ENCODE measurements at regions not wholly inside any gene's neighbourhood (a gene's known extent, or its start where the extent isn't known, plus 50 kb on each side); places are given as distances from the start of the nearest gene placed in this dataset.

DNA sequence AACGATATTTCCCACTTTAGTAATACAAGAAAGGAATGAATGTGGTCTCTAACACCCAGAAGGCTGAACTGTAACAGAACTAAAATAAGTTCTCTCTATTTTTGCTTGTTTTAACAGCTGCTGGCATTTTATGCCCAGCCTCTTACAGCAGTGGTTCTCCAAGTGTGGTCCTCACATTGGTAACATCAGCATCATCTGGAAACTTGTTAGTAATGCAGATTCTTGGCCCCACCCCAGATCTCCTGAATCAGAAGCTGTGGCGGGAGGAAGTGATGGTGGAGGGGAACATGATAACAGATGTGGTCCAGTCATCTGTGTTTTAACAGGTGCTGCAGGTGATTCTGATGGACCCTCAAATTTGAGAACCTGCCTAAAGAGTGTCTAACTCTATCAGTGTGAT is 170.1 kb downstream of the TMEM26 start:
- no peaks in the 10 kb centered on the region for H3K9me1 ChIP-seq (ENCODE audit: control insufficient read depth, extremely low read depth, insufficient read depth, low read length)
- H3K9ac ChIP-seq (ENCODE audit: control insufficient read depth, extremely low read depth, insufficient read depth, low read length), result no peak overlapping the region
- no peaks in the 10 kb centered on the region for H3K79me2 ChIP-seq (ENCODE audit: control insufficient read depth, insufficient read depth, low read length)
- no peaks in the 10 kb centered on the region for H3K27me3 ChIP-seq (ENCODE audit: control insufficient read depth, extremely low read depth, insufficient read depth, low read length)
- no peak overlapping the region for H3K27ac ChIP-seq (ENCODE audit: control insufficient read depth, insufficient read depth, low read length)
- no peak overlapping the region for H2AFZ ChIP-seq (ENCODE audit: control insufficient read depth, low read length)
- FAIRE-seq (no peak), DNase-seq (ENCODE audit: low read depth, low spot score) (no peak)
- H3K4me1 ChIP-seq (ENCODE audit: control insufficient read depth, extremely low read depth, insufficient read depth, low read length), result no peaks in the 10 kb centered on the region
- H3K36me3 ChIP-seq (ENCODE audit: control insufficient read depth in 2 of 2, extremely low read depth in 1 of 2, insufficient read depth in 2 of 2, low read length in 2 of 2), result no peaks in the 10 kb centered on the region
- H3K4me3 ChIP-seq (ENCODE audit: control insufficient read depth in 2 of 3, extremely low read depth in 1 of 3, insufficient read depth in 2 of 3, low read depth in 1 of 3, low read length in 3 of 3), result no peak overlapping the region
- dilution Hi-C loops (cut with MboI; ENCODE audit: extremely low pct_ligation_motif_present, low sequenced_read_pairs), result no loop called here
- H3K9me3 ChIP-seq (ENCODE audit: control insufficient read depth, low read depth, low read length), result no peaks in the 10 kb centered on the region
- no peaks in the 10 kb centered on the region for H4K20me1 ChIP-seq (ENCODE audit: control insufficient read depth, extremely low read depth, insufficient read depth, low read length)
- no peak overlapping the region for H3K4me2 ChIP-seq (ENCODE audit: control insufficient read depth, extremely low read depth, insufficient read depth, low read depth, low read length)
- TF ChIP-seq EZH2 (IDR thresholded peaks at IDR 0.05; ENCODE audit: low read length), result no peak
- TF ChIP-seq, protein P1, sequence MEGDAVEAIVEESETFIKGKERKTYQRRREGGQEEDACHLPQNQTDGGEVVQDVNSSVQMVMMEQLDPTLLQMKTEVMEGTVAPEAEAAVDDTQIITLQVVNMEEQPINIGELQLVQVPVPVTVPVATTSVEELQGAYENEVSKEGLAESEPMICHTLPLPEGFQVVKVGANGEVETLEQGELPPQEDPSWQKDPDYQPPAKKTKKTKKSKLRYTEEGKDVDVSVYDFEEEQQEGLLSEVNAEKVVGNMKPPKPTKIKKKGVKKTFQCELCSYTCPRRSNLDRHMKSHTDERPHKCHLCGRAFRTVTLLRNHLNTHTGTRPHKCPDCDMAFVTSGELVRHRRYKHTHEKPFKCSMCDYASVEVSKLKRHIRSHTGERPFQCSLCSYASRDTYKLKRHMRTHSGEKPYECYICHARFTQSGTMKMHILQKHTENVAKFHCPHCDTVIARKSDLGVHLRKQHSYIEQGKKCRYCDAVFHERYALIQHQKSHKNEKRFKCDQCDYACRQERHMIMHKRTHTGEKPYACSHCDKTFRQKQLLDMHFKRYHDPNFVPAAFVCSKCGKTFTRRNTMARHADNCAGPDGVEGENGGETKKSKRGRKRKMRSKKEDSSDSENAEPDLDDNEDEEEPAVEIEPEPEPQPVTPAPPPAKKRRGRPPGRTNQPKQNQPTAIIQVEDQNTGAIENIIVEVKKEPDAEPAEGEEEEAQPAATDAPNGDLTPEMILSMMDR (optimal IDR thresholded peaks at IDR 0.05 in 1 of 3, IDR thresholded peaks at IDR 0.05 in 1 of 3, conservative IDR thresholded peaks at IDR 0.05 in 1 of 3; ENCODE audit: extremely low read depth in 1 of 3, insufficient read depth in 2 of 3, low read length in 3 of 3), result no peak

DNA sequence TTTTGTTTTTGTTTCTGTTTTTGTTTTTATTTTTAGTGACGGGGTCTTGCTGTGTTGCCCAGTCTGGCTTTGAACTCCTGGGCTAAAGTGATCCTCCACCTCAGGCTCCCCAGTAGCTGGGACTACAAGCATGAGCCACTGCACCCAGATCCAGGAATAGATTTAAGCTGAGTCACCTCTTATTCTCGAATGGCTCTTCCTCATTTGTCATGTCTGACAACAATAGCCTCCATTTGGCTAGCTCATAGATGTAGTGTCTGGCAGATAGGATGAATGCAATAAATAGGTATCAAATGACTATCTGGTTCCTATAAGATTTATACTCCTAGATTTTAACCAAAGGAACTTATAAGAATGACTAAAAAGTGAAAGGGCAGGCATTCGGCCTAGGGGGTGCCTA is 172.9 kb downstream of the TMEM26 start:
- TF ChIP-seq, protein P1 (optimal IDR thresholded peaks at IDR 0.05 in 1 of 3, IDR thresholded peaks at IDR 0.05 in 1 of 3, conservative IDR thresholded peaks at IDR 0.05 in 1 of 3; ENCODE audit: extremely low read depth in 1 of 3, insufficient read depth in 2 of 3, low read length in 3 of 3), result no peak
- no peak for TF ChIP-seq EZH2 (IDR thresholded peaks at IDR 0.05; ENCODE audit: low read length)
- no peaks in the 10 kb centered on the region for H3K36me3 ChIP-seq (ENCODE audit: control insufficient read depth in 2 of 2, extremely low read depth in 1 of 2, insufficient read depth in 2 of 2, low read length in 2 of 2)
- no peak for DNase-seq (ENCODE audit: low read depth, low spot score)

More for the DNA sequence above, 172.9 kb downstream of the TMEM26 start:
- Histone ChIP-seq H3K4me2 (ENCODE audit: control insufficient read depth, extremely low read depth, insufficient read depth, low read depth, low read length) (no peak overlapping the region), H3K27ac (ENCODE audit: control insufficient read depth, insufficient read depth, low read length) (no peak overlapping the region), H3K9me3 (ENCODE audit: control insufficient read depth, low read depth, low read length) (no peaks in the 10 kb centered on the region), H3K27me3 (ENCODE audit: control insufficient read depth, extremely low read depth, insufficient read depth, low read length) (no peaks in the 10 kb centered on the region), H2AFZ (ENCODE audit: control insufficient read depth, low read length) (no peak overlapping the region), H4K20me1 (ENCODE audit: control insufficient read depth, extremely low read depth, insufficient read depth, low read length) (no peaks in the 10 kb centered on the region), H3K9ac (ENCODE audit: control insufficient read depth, extremely low read depth, insufficient read depth, low read length) (no peak overlapping the region), H3K4me1 (ENCODE audit: control insufficient read depth, extremely low read depth, insufficient read depth, low read length) (no peaks in the 10 kb centered on the region), H3K9me1 (ENCODE audit: control insufficient read depth, extremely low read depth, insufficient read depth, low read length) (no peaks in the 10 kb centered on the region), H3K4me3 (ENCODE audit: control insufficient read depth in 2 of 3, extremely low read depth in 1 of 3, insufficient read depth in 2 of 3, low read depth in 1 of 3, low read length in 3 of 3) (no peak overlapping the region), H3K79me2 (ENCODE audit: control insufficient read depth, insufficient read depth, low read length) (no peaks in the 10 kb centered on the region)
- no peak for FAIRE-seq
- dilution Hi-C loops (cut with MboI; ENCODE audit: extremely low pct_ligation_motif_present, low sequenced_read_pairs), result no loop called here

All from keratinocyte (primary cell).